Activated CD8-positive, alpha-beta T cell treated with anti-CD3 and anti-CD28 coated beads for 36 hours (primary cell): ENCODE measurements at regions not wholly inside any gene's neighbourhood (a gene's known extent, or its start where the extent isn't known, plus 50 kb on each side); places are given as distances from the start of the nearest gene placed in this dataset.

Experiments used
- ATAC-seq: fragments of 200-7000 bp; cut with Tn5 transposase; one replicate; pipeline ENCODE4 v1.10.0; 2021; ENCODE audit warnings: mild to moderate bottlenecking, moderate library complexity
- CTCF ChIA-PET: fragments of 350-600 bp; sonication (Branson Sonifier 250); formaldehyde crosslinking; loops from one replicate; lab custom pipeline; 2021; ENCODE audit warnings: antibody characterized with exemption; lab: Charles Lee
- POLR2A ChIA-PET: fragments of 350-600 bp; sonication (Branson Sonifier 250); formaldehyde crosslinking; loops from one replicate; lab custom pipeline; 2021; ENCODE audit warnings: antibody characterized with exemption; lab: Charles Lee
- DNase-seq: peaks from one replicate; pipeline ENCODE4 v3.0.0-alpha.2; 2020
- H3K27ac Mint-ChIP-seq: one replicate; pipeline ENCODE4 v1.8.0; 2021; ENCODE audit warnings: mild to moderate bottlenecking, mixed read lengths
- H3K27me3 Mint-ChIP-seq: one replicate; pipeline ENCODE4 v1.8.0; 2021; ENCODE audit warnings: mixed read lengths
- H3K36me3 Mint-ChIP-seq: one replicate; pipeline ENCODE4 v1.8.0; 2021; ENCODE audit warnings: low read depth, mixed read lengths
- H3K4me1 Mint-ChIP-seq: one replicate; pipeline ENCODE4 v1.8.0; 2021; ENCODE audit warnings: low read depth, mixed read lengths
- H3K4me3 Mint-ChIP-seq: one replicate; pipeline ENCODE4 v1.8.0; 2021; ENCODE audit warnings: mild to moderate bottlenecking, moderate library complexity, mixed read lengths
- H3K9me3 Mint-ChIP-seq: one replicate; pipeline ENCODE4 v1.8.0; 2021; ENCODE audit warnings: mixed read lengths
- intact Hi-C: fragments of 100-400 bp; cut with micrococcal nuclease; formaldehyde crosslinking; loops from one replicate; pipeline ENCODE4 v1.10.0; 2022
- TF ChIP-seq, protein P1 (sequence below): fragments of 200-600 bp; IDR thresholded peaks from one replicate; pipeline ENCODE4 v1.8.0; 2022; ENCODE audit warnings: antibody characterized with exemption, mild to moderate bottlenecking

DNA sequence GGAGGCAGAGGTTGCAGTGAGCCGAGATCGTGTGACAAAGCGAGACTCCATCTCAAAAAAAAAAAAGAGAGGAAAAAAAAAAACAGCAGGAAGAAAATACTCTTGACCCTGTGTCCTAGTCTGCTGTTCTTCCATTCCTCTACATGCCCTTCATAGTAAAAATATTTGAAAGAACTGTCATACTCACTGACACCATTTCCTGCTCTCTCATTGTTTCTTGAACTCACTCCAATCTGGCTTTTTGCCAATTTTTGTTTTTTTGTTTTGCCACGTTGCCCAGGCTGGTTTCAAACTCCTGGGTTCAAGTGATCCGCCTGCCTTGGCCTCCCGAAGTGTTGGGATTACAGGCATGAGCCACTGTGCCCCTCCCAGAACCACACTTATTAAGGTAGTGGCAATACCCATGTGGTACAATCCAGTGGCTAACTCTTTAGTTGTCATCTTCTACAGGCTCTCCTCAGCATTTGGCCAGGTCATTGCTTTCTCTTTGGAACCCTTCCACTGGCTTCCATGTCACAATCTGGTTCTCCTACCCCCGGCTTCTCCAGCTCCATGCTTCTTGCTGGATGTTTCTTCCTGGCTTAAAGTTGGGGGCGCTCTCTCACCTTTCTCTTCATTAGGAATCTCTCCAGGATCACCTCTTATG lies 238.2 kb upstream of the C2CD4B start:
- intact Hi-C loops: no loop called here
- Mint-ChIP-seq H3K4me1 (no peaks in the 10 kb centered on the region), H3K36me3 (peaks cover 4% of the 10 kb centered on the region), H3K27me3 (peaks cover 28% of the 10 kb centered on the region), H3K9me3 (peaks cover 18% of the 10 kb centered on the region), H3K27ac (no peak overlapping the region), H3K4me3 (no peak overlapping the region)
- TF ChIP-seq, protein P1, sequence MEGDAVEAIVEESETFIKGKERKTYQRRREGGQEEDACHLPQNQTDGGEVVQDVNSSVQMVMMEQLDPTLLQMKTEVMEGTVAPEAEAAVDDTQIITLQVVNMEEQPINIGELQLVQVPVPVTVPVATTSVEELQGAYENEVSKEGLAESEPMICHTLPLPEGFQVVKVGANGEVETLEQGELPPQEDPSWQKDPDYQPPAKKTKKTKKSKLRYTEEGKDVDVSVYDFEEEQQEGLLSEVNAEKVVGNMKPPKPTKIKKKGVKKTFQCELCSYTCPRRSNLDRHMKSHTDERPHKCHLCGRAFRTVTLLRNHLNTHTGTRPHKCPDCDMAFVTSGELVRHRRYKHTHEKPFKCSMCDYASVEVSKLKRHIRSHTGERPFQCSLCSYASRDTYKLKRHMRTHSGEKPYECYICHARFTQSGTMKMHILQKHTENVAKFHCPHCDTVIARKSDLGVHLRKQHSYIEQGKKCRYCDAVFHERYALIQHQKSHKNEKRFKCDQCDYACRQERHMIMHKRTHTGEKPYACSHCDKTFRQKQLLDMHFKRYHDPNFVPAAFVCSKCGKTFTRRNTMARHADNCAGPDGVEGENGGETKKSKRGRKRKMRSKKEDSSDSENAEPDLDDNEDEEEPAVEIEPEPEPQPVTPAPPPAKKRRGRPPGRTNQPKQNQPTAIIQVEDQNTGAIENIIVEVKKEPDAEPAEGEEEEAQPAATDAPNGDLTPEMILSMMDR: no peak
- ChIA-PET CTCF (no interaction called here), POLR2A (no interaction called here)
- DNase-seq (no peak), ATAC-seq (no peak)

DNA sequence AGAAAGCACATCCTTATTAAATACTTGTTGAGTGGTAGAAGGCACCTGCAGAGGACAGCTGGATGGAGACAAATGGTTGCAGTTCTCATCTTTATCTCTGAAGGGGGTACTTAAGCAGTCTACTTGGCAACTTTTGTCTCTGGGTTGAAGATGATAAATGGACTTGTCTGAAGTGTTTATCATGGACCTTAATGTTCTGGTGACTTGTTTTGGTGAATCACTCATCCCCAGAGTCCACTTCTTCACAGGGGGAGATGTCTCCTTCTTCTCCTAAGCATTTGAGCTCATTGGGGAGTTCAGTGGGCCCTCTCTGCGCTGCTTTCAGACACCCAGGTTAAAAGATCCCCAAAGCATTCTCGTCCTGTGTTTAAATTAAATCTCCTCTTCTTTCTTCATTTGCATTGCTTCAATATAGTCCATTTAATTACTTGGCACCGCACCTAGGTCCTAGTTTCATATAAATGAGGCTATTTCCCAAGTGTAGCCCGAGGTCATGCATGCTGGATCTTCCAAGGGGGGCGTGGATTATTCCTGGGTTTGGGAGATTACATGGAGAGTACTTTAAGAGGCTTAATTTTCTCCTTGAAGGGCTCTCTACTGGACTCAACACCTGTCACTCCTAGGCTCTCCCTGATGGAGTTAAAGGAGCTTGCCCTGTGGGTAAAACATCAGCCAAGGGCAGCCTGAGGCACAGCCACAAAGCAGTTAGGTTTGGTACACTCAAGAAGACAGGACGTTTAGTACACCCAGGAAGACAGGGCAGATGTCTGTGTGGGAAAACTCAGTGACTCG lies 239.3 kb upstream of the C2CD4B start:
- TF ChIP-seq, protein P1: no peak
- ChIA-PET CTCF (no interaction called here), POLR2A (interaction anchor here (0.6 kb wide), 1 partner anchor 104 kb away, joined by 4 read pairs; no protein-coding TSS in a partner anchor)
- no peaks in the 10 kb centered on the region for H3K4me1 Mint-ChIP-seq
- ATAC-seq (no peak), DNase-seq (no peak)
- no peaks in the 10 kb centered on the region for H3K36me3 Mint-ChIP-seq
- intact Hi-C loops: no loop called here
- no peak overlapping the region for H3K27ac Mint-ChIP-seq
- H3K9me3 Mint-ChIP-seq: peaks cover 12% of the 10 kb centered on the region
- H3K4me3 Mint-ChIP-seq: no peak overlapping the region
- H3K27me3 Mint-ChIP-seq: peaks cover 25% of the 10 kb centered on the region

DNA sequence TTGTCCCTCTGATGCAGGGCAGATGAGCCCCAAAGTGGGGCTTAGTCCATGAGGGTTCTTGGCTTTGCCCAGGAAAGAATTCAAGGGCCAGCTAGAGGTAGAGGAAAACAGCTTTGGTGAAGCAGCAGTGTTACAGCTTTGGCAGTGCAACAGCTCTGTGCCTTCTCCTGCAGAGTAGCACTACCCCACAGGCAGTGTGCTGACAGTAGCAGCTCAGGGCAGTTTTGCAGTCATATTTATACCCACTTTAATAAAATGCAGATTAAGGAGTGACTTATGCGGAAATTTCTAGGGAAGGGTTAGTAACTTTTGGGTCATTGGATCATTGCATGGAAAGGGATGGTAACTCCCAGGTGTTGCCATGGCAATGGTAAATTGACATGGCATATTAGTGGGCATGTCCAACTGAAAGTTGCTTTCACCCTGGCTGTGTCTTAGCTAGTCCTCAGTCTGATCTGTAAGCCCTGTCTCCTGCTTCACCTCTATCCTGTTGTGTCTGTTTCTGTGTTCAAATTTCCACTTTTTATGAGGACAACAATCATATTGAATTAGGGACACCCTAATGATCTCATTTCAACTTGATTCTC lies 241.3 kb upstream of the C2CD4B start:
- POLR2A ChIA-PET: interaction anchor here (1.1 kb wide), 1 partner anchor 14 kb away, joined by 3 read pairs; no protein-coding TSS in a partner anchor
- TF ChIP-seq, protein P1: no peak
- Mint-ChIP-seq H3K36me3 (no peaks in the 10 kb centered on the region), H3K4me3 (no peak overlapping the region), H3K4me1 (no peaks in the 10 kb centered on the region), H3K27me3 (peaks cover 23% of the 10 kb centered on the region), H3K27ac (no peak overlapping the region), H3K9me3 (no peaks in the 10 kb centered on the region)
- no peak for ATAC-seq
- CTCF ChIA-PET: interaction anchor here (1.2 kb wide), 1 partner anchor 18 kb away, joined by 3 read pairs; no protein-coding TSS in a partner anchor
- DNase-seq: no peak
- intact Hi-C loops: no loop called here

DNA sequence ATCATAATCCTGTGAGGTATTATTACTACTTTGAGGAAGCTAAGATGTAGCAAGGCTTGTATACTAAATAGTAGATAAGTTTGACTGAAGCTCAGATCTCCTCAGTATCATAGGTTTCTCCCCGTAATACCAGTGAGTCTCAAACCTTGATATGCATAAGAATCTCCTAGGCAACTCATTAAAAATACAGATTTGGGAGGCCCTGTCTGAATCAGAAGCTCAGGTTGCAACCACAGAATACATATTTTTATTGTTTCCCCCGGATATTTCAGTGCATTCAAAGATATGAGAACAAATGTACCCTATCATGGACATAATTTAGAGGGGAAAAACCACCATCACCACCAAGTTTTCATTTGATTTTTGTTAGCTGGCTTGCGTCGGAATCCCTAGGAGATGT lies 242.1 kb upstream of the C2CD4B start:
- H3K27me3 Mint-ChIP-seq: peaks cover 22% of the 10 kb centered on the region
- POLR2A ChIA-PET: interaction anchor here (1.1 kb wide), 1 partner anchor 15 kb away, joined by 3 read pairs; no protein-coding TSS in a partner anchor
- no peaks in the 10 kb centered on the region for H3K9me3 Mint-ChIP-seq
- no peak overlapping the region for H3K27ac Mint-ChIP-seq
- TF ChIP-seq, protein P1: no peak
- H3K36me3 Mint-ChIP-seq: no peaks in the 10 kb centered on the region
- DNase-seq: no peak
- no peak overlapping the region for H3K4me3 Mint-ChIP-seq
- no peak for ATAC-seq
- CTCF ChIA-PET: no interaction called here
- intact Hi-C loops: no loop called here
- no peaks in the 10 kb centered on the region for H3K4me1 Mint-ChIP-seq
